ENCODE measurements at regions not wholly inside any gene's neighbourhood (a gene's known extent, or its start where the extent isn't known, plus 50 kb on each side); places are given as distances from the start of the nearest gene placed in this dataset.

GRCh38 chr19:28217022-28217421, 995.9 kb downstream of the UQCRFS1 start:
- H3K9me3 ChIP-seq: no peaks in the 10 kb centered on the region
- TF ChIP-seq, protein P1, sequence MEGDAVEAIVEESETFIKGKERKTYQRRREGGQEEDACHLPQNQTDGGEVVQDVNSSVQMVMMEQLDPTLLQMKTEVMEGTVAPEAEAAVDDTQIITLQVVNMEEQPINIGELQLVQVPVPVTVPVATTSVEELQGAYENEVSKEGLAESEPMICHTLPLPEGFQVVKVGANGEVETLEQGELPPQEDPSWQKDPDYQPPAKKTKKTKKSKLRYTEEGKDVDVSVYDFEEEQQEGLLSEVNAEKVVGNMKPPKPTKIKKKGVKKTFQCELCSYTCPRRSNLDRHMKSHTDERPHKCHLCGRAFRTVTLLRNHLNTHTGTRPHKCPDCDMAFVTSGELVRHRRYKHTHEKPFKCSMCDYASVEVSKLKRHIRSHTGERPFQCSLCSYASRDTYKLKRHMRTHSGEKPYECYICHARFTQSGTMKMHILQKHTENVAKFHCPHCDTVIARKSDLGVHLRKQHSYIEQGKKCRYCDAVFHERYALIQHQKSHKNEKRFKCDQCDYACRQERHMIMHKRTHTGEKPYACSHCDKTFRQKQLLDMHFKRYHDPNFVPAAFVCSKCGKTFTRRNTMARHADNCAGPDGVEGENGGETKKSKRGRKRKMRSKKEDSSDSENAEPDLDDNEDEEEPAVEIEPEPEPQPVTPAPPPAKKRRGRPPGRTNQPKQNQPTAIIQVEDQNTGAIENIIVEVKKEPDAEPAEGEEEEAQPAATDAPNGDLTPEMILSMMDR (IDR thresholded peaks at IDR 0.05 in 4 of 5, conservative IDR thresholded peaks at IDR 0.05 in 1 of 5): no peak
- TF ChIP-seq POLR2A (IDR thresholded peaks at IDR 0.05): no peak
- no peak for DNase-seq
- no peaks in the 10 kb centered on the region for H3K27me3 ChIP-seq
- no peaks in the 10 kb centered on the region for H3K4me1 ChIP-seq
- in situ Hi-C loops (cut with MboI; ENCODE audit: low sequenced_read_pairs in 4 of 4) (no loop called here), intact Hi-C loops (cut with DNase I; ENCODE audit: low total_unique reads) (no loop called here)
- no peaks in the 10 kb centered on the region for H3K36me3 ChIP-seq
- no peak overlapping the region for H3K4me3 ChIP-seq
- no peak for ATAC-seq
- no peak overlapping the region for H3K27ac ChIP-seq

DNA sequence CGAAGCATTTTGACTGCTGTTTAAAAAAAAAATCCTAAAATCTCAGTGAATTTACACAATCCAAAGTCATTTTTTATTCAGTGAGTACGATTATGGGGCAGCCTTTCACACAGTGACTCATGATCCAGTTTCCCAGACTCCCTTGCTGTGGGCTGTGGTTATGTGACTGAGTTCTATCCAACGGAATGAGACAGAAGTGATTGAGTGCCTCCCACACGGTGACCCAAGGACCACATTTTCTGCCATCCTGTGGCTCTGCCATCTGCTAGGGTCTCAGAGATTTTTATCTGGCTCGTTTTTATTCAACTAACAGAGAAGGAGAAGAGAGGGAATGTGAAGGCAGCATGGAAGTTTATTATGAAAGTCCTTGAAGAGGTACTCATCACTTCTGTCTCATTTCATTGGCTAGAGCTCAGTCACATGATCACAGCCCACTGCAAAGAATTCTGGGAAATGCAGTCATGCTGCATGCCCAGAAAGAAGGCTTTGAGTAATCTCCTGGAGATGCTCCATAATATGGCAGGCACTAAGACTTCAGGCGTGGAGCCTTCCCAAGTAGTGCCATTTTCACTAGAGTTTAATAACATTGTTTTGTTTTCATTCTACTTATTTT, 999.4 kb downstream of the UQCRFS1 start:
- no peaks in the 10 kb centered on the region for H3K9me3 ChIP-seq
- H3K36me3 ChIP-seq: no peaks in the 10 kb centered on the region
- intact Hi-C loops (cut with DNase I; ENCODE audit: low total_unique reads): no loop called here
- H3K4me3 ChIP-seq: no peak overlapping the region
- no peaks in the 10 kb centered on the region for H3K4me1 ChIP-seq
- in situ Hi-C loops (cut with MboI; ENCODE audit: low sequenced_read_pairs in 4 of 4): no loop called here
- no peaks in the 10 kb centered on the region for H3K27me3 ChIP-seq
- DNase-seq: no peak
- H3K27ac ChIP-seq: no peak overlapping the region
- ATAC-seq: no peak
- TF ChIP-seq POLR2A (IDR thresholded peaks at IDR 0.05): no peak
- TF ChIP-seq, protein P1 (IDR thresholded peaks at IDR 0.05 in 4 of 5, conservative IDR thresholded peaks at IDR 0.05 in 1 of 5): no peak

GRCh38 chr19:28210886-28211285, 1002.1 kb downstream of the UQCRFS1 start:
- Histone ChIP-seq H3K27me3 (no peaks in the 10 kb centered on the region), H3K4me3 (no peak overlapping the region), H3K4me1 (no peaks in the 10 kb centered on the region), H3K36me3 (no peaks in the 10 kb centered on the region), H3K9me3 (no peaks in the 10 kb centered on the region), H3K27ac (no peak overlapping the region)
- in situ Hi-C loops (cut with MboI; ENCODE audit: low sequenced_read_pairs in 4 of 4) (no loop called here), intact Hi-C loops (cut with DNase I; ENCODE audit: low total_unique reads) (no loop called here)
- TF ChIP-seq, protein P1 (IDR thresholded peaks at IDR 0.05 in 4 of 5, conservative IDR thresholded peaks at IDR 0.05 in 1 of 5): no peak
- no peak for TF ChIP-seq POLR2A (IDR thresholded peaks at IDR 0.05)
- no peak for DNase-seq
- no peak for ATAC-seq

- Histone ChIP-seq H3K27me3 (no peaks in the 10 kb centered on the region), H3K9me3 (no peaks in the 10 kb centered on the region), H3K27ac (no peak overlapping the region), H3K36me3 (no peaks in the 10 kb centered on the region), H3K4me3 (no peak overlapping the region), H3K4me1 (no peaks in the 10 kb centered on the region)
- DNase-seq (no peak), ATAC-seq (no peak)
- in situ Hi-C loops (cut with MboI; ENCODE audit: low sequenced_read_pairs in 4 of 4) (no loop called here), intact Hi-C loops (cut with DNase I; ENCODE audit: low total_unique reads) (no loop called here)
- TF ChIP-seq, protein P1 (IDR thresholded peaks at IDR 0.05 in 4 of 5, conservative IDR thresholded peaks at IDR 0.05 in 1 of 5): no peak
- no peak for TF ChIP-seq POLR2A (IDR thresholded peaks at IDR 0.05)
Measured at GRCh38 chr19:28208745-28209144, 1004.2 kb downstream of the UQCRFS1 start.

DNA sequence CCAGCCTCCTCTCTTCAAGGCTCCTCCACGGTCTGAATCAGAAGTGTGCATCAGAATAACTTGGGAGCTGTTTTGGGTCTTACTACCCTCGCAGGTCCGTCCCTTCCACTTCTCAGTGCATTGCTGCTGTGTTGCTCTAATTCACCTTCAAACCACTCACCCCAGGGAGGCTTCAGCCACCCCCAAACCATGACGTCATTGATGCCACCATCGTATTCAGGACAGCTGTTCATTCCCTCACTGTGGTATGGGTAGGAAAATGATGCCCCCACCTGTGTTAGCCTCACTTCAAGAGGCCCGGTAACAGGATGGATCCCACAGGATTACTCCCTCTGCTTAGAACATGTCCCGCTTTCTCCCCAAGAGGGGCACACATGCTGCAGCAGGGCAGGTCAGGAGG, 1005.7 kb downstream of the UQCRFS1 start:
- H3K27ac ChIP-seq: no peak overlapping the region
- no peaks in the 10 kb centered on the region for H3K4me1 ChIP-seq
- no peak for ATAC-seq
- H3K4me3 ChIP-seq: no peak overlapping the region
- TF ChIP-seq POLR2A (IDR thresholded peaks at IDR 0.05): no peak
- TF ChIP-seq, protein P1 (IDR thresholded peaks at IDR 0.05 in 4 of 5, conservative IDR thresholded peaks at IDR 0.05 in 1 of 5): no peak
- H3K27me3 ChIP-seq: no peaks in the 10 kb centered on the region
- intact Hi-C loops (cut with DNase I; ENCODE audit: low total_unique reads) (no loop called here), in situ Hi-C loops (cut with MboI; ENCODE audit: low sequenced_read_pairs in 4 of 4) (no loop called here)
- H3K36me3 ChIP-seq: no peaks in the 10 kb centered on the region
- DNase-seq: no peak
- no peaks in the 10 kb centered on the region for H3K9me3 ChIP-seq

Data from gastrocnemius medialis (tissue), 4 donors.